NCI-H2227 (cell line): ENCODE measurements at regions not wholly inside any gene's neighbourhood (a gene's known extent, or its start where the extent isn't known, plus 50 kb on each side); places are given as distances from the start of the nearest gene placed in this dataset.

Experiments used
- DNase-seq: peaks from one replicate; lab custom pipeline; 2025; ENCODE audit not compliant: unreplicated experiment; lab: John Stamatoyannopoulos, UW

- DNase-seq, result peak; percentile 35
Observed at GRCh38 chr1:81498471-81499462, 302.0 kb upstream of the ADGRL2 start.

- no peak for DNase-seq
Observed at GRCh38 chr1:81496349-81496748, 304.4 kb upstream of the ADGRL2 start.

DNA sequence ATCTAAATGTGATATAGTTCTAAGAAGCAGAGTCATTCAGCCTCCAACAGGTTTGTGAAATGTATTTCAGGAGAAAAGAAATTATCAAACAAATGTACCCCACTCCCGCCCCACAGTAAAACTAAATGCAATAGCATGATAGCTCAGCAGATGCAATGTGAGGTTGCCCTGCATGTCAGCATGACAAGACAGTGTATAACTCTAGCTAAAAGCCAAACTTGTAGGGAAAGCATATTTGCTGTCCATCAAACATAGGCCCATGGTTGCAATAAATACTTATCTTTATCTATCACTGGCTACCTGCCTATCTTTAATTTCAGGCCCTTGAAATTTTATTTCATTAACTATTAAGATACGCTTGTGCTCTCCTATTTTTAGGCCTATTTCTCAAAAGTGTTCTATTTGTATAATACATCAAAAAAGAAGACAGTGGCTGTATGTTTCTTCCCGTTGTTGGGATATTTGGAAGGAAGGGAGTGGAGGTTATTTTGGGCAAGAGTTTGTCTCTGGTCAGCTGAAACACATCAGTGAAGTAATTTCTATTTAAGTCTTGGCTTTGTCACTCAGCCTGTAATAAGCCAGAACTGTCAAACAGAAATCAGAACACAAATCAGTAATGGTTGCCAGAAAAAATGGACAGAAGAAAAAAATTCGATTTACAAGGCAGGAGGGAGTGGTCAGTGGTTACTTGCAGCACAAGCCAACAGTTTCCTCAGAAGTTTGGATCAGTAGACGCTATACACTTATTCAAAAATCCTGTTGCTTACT lies 307.4 kb upstream of the ADGRL2 start:
- DNase-seq, result no peak

GRCh38 chr1:81492628-81493027 lies 308.1 kb upstream of the ADGRL2 start:
- no peak for DNase-seq

DNA sequence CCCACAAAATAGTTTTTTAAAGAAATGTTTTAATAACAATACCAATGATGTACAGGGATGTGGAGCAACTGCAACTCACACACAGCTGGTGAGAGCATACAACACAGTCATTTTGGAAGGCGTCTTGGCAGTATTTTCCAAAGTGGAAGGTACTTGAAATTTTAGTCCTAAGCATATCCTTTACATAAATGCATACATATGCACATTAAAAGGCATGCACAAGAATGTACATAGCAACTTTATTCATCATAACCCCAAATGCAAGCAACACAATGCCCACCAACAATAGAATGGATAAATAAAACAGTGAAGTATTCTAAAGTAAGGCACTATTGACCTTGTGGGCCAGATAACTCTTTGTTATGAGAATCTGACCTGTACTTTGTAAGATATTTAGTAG lies 310.1 kb upstream of the ADGRL2 start:
- DNase-seq, result no peak

DNA sequence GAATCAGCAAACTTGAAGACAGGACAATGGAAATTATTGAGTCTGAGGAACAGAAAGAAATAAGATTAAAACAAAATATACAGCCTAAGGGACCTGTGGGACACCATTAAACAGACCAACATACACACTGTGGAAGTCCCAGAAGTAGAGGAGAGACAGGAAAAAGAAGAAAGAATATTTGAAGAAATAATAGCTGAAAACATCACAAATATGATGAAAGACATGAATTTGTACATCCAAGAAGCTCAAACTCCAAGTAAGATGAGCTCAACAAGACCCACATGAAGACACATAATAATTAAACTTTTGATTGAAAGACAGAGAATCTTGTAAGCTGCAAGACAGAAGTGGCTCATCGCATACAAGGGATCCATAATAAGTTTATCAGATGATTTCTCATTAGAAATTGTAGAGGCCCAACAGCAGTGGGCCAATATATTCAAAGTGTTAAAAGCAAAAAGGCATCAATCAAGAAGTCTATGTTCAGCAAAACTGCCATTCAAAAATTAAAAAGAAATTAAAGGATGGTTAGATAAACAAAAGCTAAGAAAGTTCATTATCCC lies 311.3 kb upstream of the ADGRL2 start:
- no peak for DNase-seq

GRCh38 chr1:81484284-81484683 lies 316.4 kb upstream of the ADGRL2 start:
- DNase-seq, result no peak

GRCh38 chr1:81478219-81478618 lies 322.5 kb upstream of the ADGRL2 start:
- no peak for DNase-seq

DNA sequence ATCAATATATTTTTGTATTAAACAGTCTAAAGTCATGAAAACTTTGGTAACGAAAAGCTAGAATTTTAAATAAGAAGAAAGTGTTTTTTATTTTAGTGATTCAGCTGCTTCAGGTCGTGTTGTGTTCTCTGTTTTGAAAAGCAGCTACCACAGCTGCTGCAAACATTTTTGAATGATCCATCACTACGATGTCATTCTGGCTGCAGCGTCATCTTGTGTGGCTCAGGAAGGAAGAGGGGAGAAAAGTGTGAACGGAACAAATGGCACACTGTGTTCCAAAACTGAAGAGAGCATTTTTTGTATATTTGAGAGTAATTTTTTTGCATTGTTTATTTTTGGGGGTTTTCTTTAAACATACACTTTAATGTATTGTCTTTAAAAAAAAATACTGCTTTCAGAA lies 323.0 kb upstream of the ADGRL2 start:
- peak; percentile 17 for DNase-seq

DNA sequence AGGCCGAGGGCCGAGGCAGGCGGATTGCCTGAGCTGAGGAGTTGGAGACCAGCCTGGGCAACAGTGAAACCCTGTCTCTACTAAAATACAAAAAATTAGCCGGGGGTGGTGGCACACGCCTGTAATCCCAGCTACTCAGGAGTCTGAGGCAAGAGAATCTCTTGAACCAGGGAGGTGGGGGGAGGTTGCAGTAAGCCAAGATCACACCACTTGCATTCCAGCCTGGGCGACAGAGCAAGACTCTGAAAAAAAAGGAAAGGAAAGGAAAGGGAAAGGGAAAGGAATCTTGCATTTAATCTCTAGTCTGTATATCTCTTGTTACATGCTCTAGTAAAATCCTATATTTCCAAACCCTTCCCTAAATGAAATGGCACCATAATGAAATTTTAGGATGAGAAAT lies 328.3 kb upstream of the ADGRL2 start:
- DNase-seq, result no peak

- DNase-seq, result no peak
Observed at GRCh38 chr1:81471255-81471654, 329.5 kb upstream of the ADGRL2 start.

GRCh38 chr1:81470275-81470674 lies 330.5 kb upstream of the ADGRL2 start:
- DNase-seq, result no peak

GRCh38 chr1:81467383-81467782 lies 333.4 kb upstream of the ADGRL2 start:
- no peak for DNase-seq

DNA sequence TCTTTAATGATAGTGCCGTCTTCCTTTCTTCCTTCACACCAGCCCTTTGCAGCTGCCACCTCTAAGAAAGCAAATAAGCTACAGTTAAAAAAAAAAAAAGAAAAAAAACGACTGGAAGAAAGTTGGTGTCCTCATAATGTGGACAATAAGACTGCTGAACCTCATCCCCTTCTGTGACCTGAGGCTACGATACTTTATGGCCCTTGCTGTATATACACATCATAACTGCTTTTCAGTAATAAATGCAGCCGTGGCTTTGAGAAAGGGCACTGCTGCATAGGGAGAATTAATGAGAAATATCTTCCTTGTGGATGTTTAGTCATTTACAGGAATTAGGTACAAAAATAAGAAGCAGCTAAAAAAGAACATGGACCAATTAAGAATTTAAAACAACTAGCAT lies 333.8 kb upstream of the ADGRL2 start:
- peak; percentile 33 for DNase-seq

GRCh38 chr1:81463936-81464837 lies 336.5 kb upstream of the ADGRL2 start:
- peak; percentile 11 for DNase-seq

- no peak for DNase-seq
Observed at GRCh38 chr1:81459043-81459442, 341.7 kb upstream of the ADGRL2 start.

GRCh38 chr1:81458186-81458585 lies 342.5 kb upstream of the ADGRL2 start:
- DNase-seq, result no peak

GRCh38 chr1:81455481-81455880 lies 345.3 kb upstream of the ADGRL2 start:
- DNase-seq, result no peak

- no peak for DNase-seq
Observed at GRCh38 chr1:81453971-81454370, 346.8 kb upstream of the ADGRL2 start.

- DNase-seq, result no peak
Observed at GRCh38 chr1:81453367-81453703, 347.4 kb upstream of the ADGRL2 start.
